ENCODE measurements at regions not wholly inside any gene's neighbourhood (a gene's known extent, or its start where the extent isn't known, plus 50 kb on each side); places are given as distances from the start of the nearest gene placed in this dataset.

- no peak for DNase-seq (ENCODE audit: low spot score)
- TF ChIP-seq EZH2 (IDR thresholded peaks at IDR 0.05; ENCODE audit: borderline replicate concordance, low read depth, low read length, poor library complexity, severe bottlenecking) (no peak), CTCF (conservative IDR thresholded peaks at IDR 0.05; ENCODE audit: low read depth, low read length) (no peak)
- Histone ChIP-seq H3K27ac (ENCODE audit: low read depth, low read length, poor library complexity, severe bottlenecking) (no peak overlapping the region), H3K36me3 (ENCODE audit: insufficient read depth, low read length, poor library complexity, severe bottlenecking) (no peaks in the 10 kb centered on the region), H3K9me3 (ENCODE audit: low read depth, low read length, poor library complexity, severe bottlenecking) (no peaks in the 10 kb centered on the region), H3K4me1 (ENCODE audit: insufficient read depth, low read length, poor library complexity, severe bottlenecking) (no peaks in the 10 kb centered on the region), H3K27me3 (replicated peaks; ENCODE audit: insufficient read depth, low read depth, low read length, poor library complexity) (no peaks in the 10 kb centered on the region), H3K4me3 (ENCODE audit: low read depth, low read length, poor library complexity, severe bottlenecking) (no peak overlapping the region)
- POLR2A ChIA-PET (ENCODE audit: low non-redundant PET), result no interaction called here
- CTCF ChIA-PET, result no interaction called here
- no TSS peak for BruUV-seq (replicated peaks)
- intact Hi-C loops (cut with micrococcal nuclease; ENCODE audit: unreplicated experiment), result no loop called here
Measured at GRCh38 chr1:199394856-199395255, 632.7 kb upstream of the NR5A2 start.

- DNase-seq (ENCODE audit: low spot score), result no peak
- intact Hi-C loops (cut with micrococcal nuclease; ENCODE audit: unreplicated experiment), result no loop called here
- Histone ChIP-seq H3K4me3 (ENCODE audit: low read depth, low read length, poor library complexity, severe bottlenecking) (no peak overlapping the region), H3K27me3 (replicated peaks; ENCODE audit: insufficient read depth, low read depth, low read length, poor library complexity) (no peaks in the 10 kb centered on the region), H3K27ac (ENCODE audit: low read depth, low read length, poor library complexity, severe bottlenecking) (no peak overlapping the region), H3K9me3 (ENCODE audit: low read depth, low read length, poor library complexity, severe bottlenecking) (no peaks in the 10 kb centered on the region), H3K36me3 (ENCODE audit: insufficient read depth, low read length, poor library complexity, severe bottlenecking) (no peaks in the 10 kb centered on the region), H3K4me1 (ENCODE audit: insufficient read depth, low read length, poor library complexity, severe bottlenecking) (no peaks in the 10 kb centered on the region)
- no TSS peak for BruUV-seq (replicated peaks)
- TF ChIP-seq CTCF (conservative IDR thresholded peaks at IDR 0.05; ENCODE audit: low read depth, low read length) (no peak), EZH2 (IDR thresholded peaks at IDR 0.05; ENCODE audit: borderline replicate concordance, low read depth, low read length, poor library complexity, severe bottlenecking) (no peak)
- CTCF ChIA-PET, result no interaction called here
- POLR2A ChIA-PET (ENCODE audit: low non-redundant PET), result no interaction called here
Measured at GRCh38 chr1:199396456-199396855, 631.1 kb upstream of the NR5A2 start.

- ChIA-PET CTCF (no interaction called here), POLR2A (ENCODE audit: low non-redundant PET) (no interaction called here)
- Histone ChIP-seq H3K4me3 (ENCODE audit: low read depth, low read length, poor library complexity, severe bottlenecking) (no peak overlapping the region), H3K36me3 (ENCODE audit: insufficient read depth, low read length, poor library complexity, severe bottlenecking) (no peaks in the 10 kb centered on the region), H3K27ac (ENCODE audit: low read depth, low read length, poor library complexity, severe bottlenecking) (no peak overlapping the region), H3K9me3 (ENCODE audit: low read depth, low read length, poor library complexity, severe bottlenecking) (no peaks in the 10 kb centered on the region), H3K27me3 (replicated peaks; ENCODE audit: insufficient read depth, low read depth, low read length, poor library complexity) (no peaks in the 10 kb centered on the region), H3K4me1 (ENCODE audit: insufficient read depth, low read length, poor library complexity, severe bottlenecking) (peaks cover 18% of the 10 kb centered on the region)
- DNase-seq (ENCODE audit: low spot score), result no peak
- intact Hi-C loops (cut with micrococcal nuclease; ENCODE audit: unreplicated experiment), result no loop called here
- TF ChIP-seq EZH2 (IDR thresholded peaks at IDR 0.05; ENCODE audit: borderline replicate concordance, low read depth, low read length, poor library complexity, severe bottlenecking), result no peak
- no peak for TF ChIP-seq CTCF (conservative IDR thresholded peaks at IDR 0.05; ENCODE audit: low read depth, low read length)
- BruUV-seq (replicated peaks), result no TSS peak
Measured at GRCh38 chr1:199399996-199400724, 627.4 kb upstream of the NR5A2 start.

All from A673 (cell line).